Activated CD4-positive, alpha-beta memory T cell treated with anti-CD3 and anti-CD28 coated beads, Interleukin-2, amount 10 ng/mL, durations not matched to agents 7 days and 5 days (primary cell): ENCODE measurements at regions not wholly inside any gene's neighbourhood (a gene's known extent, or its start where the extent isn't known, plus 50 kb on each side); places are given as distances from the start of the nearest gene placed in this dataset.
"Not testable (repeated sequence)": the region's sequence is repeated elsewhere in the genome, so short reads cannot be mapped to it uniquely, and the experiment has no call there.

Source experiments
- CTCF ChIA-PET: fragments of 350-600 bp; sonication (Branson Sonifier 250); formaldehyde crosslinking; loops from one replicate; lab custom pipeline; 2021; ENCODE audit warnings: antibody characterized with exemption, inconsistent platforms; lab: Charles Lee
- POLR2A ChIA-PET: fragments of 350-600 bp; sonication (Branson Sonifier 250); formaldehyde crosslinking; loops from one replicate; lab custom pipeline; 2021; ENCODE audit warnings: antibody characterized with exemption; lab: Charles Lee
- DNase-seq: peaks from one replicate; pipeline ENCODE4 v3.0.0-alpha.2; 2020
- H3K27ac Mint-ChIP-seq: one replicate; pipeline ENCODE4 v1.8.0; 2021; ENCODE audit warnings: mild to moderate bottlenecking, mixed read lengths
- H3K27me3 Mint-ChIP-seq: one replicate; pipeline ENCODE4 v1.8.0; 2021; ENCODE audit warnings: mixed read lengths
- H3K36me3 Mint-ChIP-seq: one replicate; pipeline ENCODE4 v1.8.0; 2021; ENCODE audit warnings: low read depth, mixed read lengths
- H3K4me1 Mint-ChIP-seq: one replicate; pipeline ENCODE4 v1.8.0; 2021; ENCODE audit warnings: mixed read lengths
- H3K4me3 Mint-ChIP-seq: one replicate; pipeline ENCODE4 v1.8.0; 2021; ENCODE audit warnings: mild to moderate bottlenecking, mixed read lengths
- H3K9me3 Mint-ChIP-seq: one replicate; pipeline ENCODE4 v1.8.0; 2021; ENCODE audit warnings: mixed read lengths

- Mint-ChIP-seq H3K27me3 (peaks cover 22% of the 10 kb centered on the region), H3K4me1 (no peaks in the 10 kb centered on the region), H3K4me3 (no peak overlapping the region), H3K9me3 (no peaks in the 10 kb centered on the region), H3K36me3 (no peaks in the 10 kb centered on the region), H3K27ac (no peak overlapping the region)
- ChIA-PET POLR2A (no interaction called here), CTCF (no interaction called here)
- DNase-seq, result no peak
These were observed 232.4 kb upstream of the HNRNPA3 start for GRCh38 chr2:176979981-176980710.

- H3K36me3 Mint-ChIP-seq, result no peaks in the 10 kb centered on the region
- ChIA-PET POLR2A (no interaction called here), CTCF (no interaction called here)
- no peak overlapping the region for H3K4me3 Mint-ChIP-seq
- H3K27me3 Mint-ChIP-seq, result peaks cover 27% of the 10 kb centered on the region
- no peaks in the 10 kb centered on the region for H3K9me3 Mint-ChIP-seq
- DNase-seq, result no peak
- H3K4me1 Mint-ChIP-seq, result no peaks in the 10 kb centered on the region
- no peak overlapping the region for H3K27ac Mint-ChIP-seq
These were observed 227.6 kb upstream of the HNRNPA3 start for GRCh38 chr2:176984987-176985386.

- H3K4me1 Mint-ChIP-seq, result no peaks in the 10 kb centered on the region
- H3K4me3 Mint-ChIP-seq, result no peak overlapping the region
- H3K27me3 Mint-ChIP-seq, result peaks cover 27% of the 10 kb centered on the region
- ChIA-PET POLR2A (no interaction called here), CTCF (no interaction called here)
- no peaks in the 10 kb centered on the region for H3K36me3 Mint-ChIP-seq
- H3K9me3 Mint-ChIP-seq, result no peaks in the 10 kb centered on the region
- DNase-seq, result no peak
- H3K27ac Mint-ChIP-seq, result no peak overlapping the region
These were observed 226.7 kb upstream of the HNRNPA3 start for GRCh38 chr2:176985871-176986270.

GRCh38 chr2:176986487-176986886 is 226.1 kb upstream of the HNRNPA3 start:
- ChIA-PET CTCF (no interaction called here), POLR2A (no interaction called here)
- no peaks in the 10 kb centered on the region for H3K36me3 Mint-ChIP-seq
- H3K4me3 Mint-ChIP-seq, result no peak overlapping the region
- no peak overlapping the region for H3K27ac Mint-ChIP-seq
- no peak for DNase-seq
- peaks cover 28% of the 10 kb centered on the region for H3K27me3 Mint-ChIP-seq
- H3K9me3 Mint-ChIP-seq, result no peaks in the 10 kb centered on the region
- H3K4me1 Mint-ChIP-seq, result no peaks in the 10 kb centered on the region

- DNase-seq, result no peak
- Mint-ChIP-seq H3K27ac (no peak overlapping the region), H3K4me3 (no peak overlapping the region), H3K36me3 (no peaks in the 10 kb centered on the region), H3K9me3 (no peaks in the 10 kb centered on the region), H3K4me1 (no peaks in the 10 kb centered on the region), H3K27me3 (peaks cover 22% of the 10 kb centered on the region)
- ChIA-PET CTCF (no interaction called here), POLR2A (no interaction called here)
These were observed 221.2 kb upstream of the HNRNPA3 start for GRCh38 chr2:176991411-176991810.

GRCh38 chr2:176997074-176997791 is 215.4 kb upstream of the HNRNPA3 start:
- Mint-ChIP-seq H3K36me3 (no peaks in the 10 kb centered on the region), H3K4me3 (no peak overlapping the region), H3K9me3 (no peaks in the 10 kb centered on the region), H3K4me1 (peaks cover 24% of the 10 kb centered on the region), H3K27me3 (peaks cover 5% of the 10 kb centered on the region), H3K27ac (no peak overlapping the region)
- CTCF ChIA-PET, result interaction anchor here (1.0 kb wide), 1 partner anchor 151 kb away, joined by 3 read pairs; no protein-coding TSS in a partner anchor
- POLR2A ChIA-PET, result interaction anchor here (0.9 kb wide), 1 partner anchor 144 kb away, joined by 3 read pairs; no protein-coding TSS in a partner anchor
- no peak for DNase-seq

- CTCF ChIA-PET, result interaction anchor here (1.0 kb wide), 1 partner anchor 151 kb away, joined by 3 read pairs; no protein-coding TSS in a partner anchor
- Mint-ChIP-seq H3K4me3 (no peak overlapping the region), H3K9me3 (no peaks in the 10 kb centered on the region), H3K27me3 (peaks cover 3% of the 10 kb centered on the region), H3K4me1 (peaks cover 24% of the 10 kb centered on the region), H3K27ac (no peak overlapping the region), H3K36me3 (no peaks in the 10 kb centered on the region)
- DNase-seq, result no peak
- POLR2A ChIA-PET, result no interaction called here
These were observed 214.8 kb upstream of the HNRNPA3 start for GRCh38 chr2:176997792-176998169.

GRCh38 chr2:176999301-176999700 is 213.3 kb upstream of the HNRNPA3 start:
- ChIA-PET POLR2A (no interaction called here), CTCF (no interaction called here)
- no peak overlapping the region for H3K4me3 Mint-ChIP-seq
- H3K4me1 Mint-ChIP-seq, result peaks cover 24% of the 10 kb centered on the region
- no peak for DNase-seq
- no peaks in the 10 kb centered on the region for H3K9me3 Mint-ChIP-seq
- H3K27ac Mint-ChIP-seq, result no peak overlapping the region
- no peaks in the 10 kb centered on the region for H3K36me3 Mint-ChIP-seq
- H3K27me3 Mint-ChIP-seq, result peaks cover 2% of the 10 kb centered on the region

GRCh38 chr2:177000061-177000714 is 212.4 kb upstream of the HNRNPA3 start:
- Mint-ChIP-seq H3K27ac (no peak overlapping the region), H3K36me3 (no peaks in the 10 kb centered on the region), H3K4me1 (peaks cover 24% of the 10 kb centered on the region), H3K4me3 (no peak overlapping the region), H3K9me3 (no peaks in the 10 kb centered on the region), H3K27me3 (peaks cover 2% of the 10 kb centered on the region)
- no peak for DNase-seq
- POLR2A ChIA-PET, result no interaction called here
- CTCF ChIA-PET, result interaction anchor here (0.5 kb wide), 1 partner anchor 409 kb away, joined by 5 read pairs; no protein-coding TSS in a partner anchor

GRCh38 chr2:177000715-177001072 is 211.9 kb upstream of the HNRNPA3 start:
- Mint-ChIP-seq H3K36me3 (no peaks in the 10 kb centered on the region), H3K9me3 (no peaks in the 10 kb centered on the region), H3K27ac (no peak overlapping the region), H3K4me3 (no peak overlapping the region), H3K27me3 (peaks cover 2% of the 10 kb centered on the region), H3K4me1 (peaks cover 24% of the 10 kb centered on the region)
- ChIA-PET CTCF (no interaction called here), POLR2A (no interaction called here)
- DNase-seq, result no peak

- Mint-ChIP-seq H3K27me3 (peaks cover 2% of the 10 kb centered on the region), H3K36me3 (no peaks in the 10 kb centered on the region), H3K4me1 (peaks cover 24% of the 10 kb centered on the region), H3K4me3 (no peak overlapping the region), H3K9me3 (no peaks in the 10 kb centered on the region), H3K27ac (no peak overlapping the region)
- DNase-seq, result no peak
- CTCF ChIA-PET, result no interaction called here
- POLR2A ChIA-PET, result no interaction called here
These were observed 211.3 kb upstream of the HNRNPA3 start for GRCh38 chr2:177001334-177001733.

GRCh38 chr2:177002983-177003382 is 209.6 kb upstream of the HNRNPA3 start:
- no peak for DNase-seq
- POLR2A ChIA-PET, result no interaction called here
- Mint-ChIP-seq H3K36me3 (no peaks in the 10 kb centered on the region), H3K27ac (no peak overlapping the region), H3K9me3 (no peaks in the 10 kb centered on the region), H3K4me1 (peaks cover 17% of the 10 kb centered on the region), H3K4me3 (no peak overlapping the region), H3K27me3 (peaks cover 2% of the 10 kb centered on the region)
- CTCF ChIA-PET, result no interaction called here

GRCh38 chr2:177007726-177008125 is 204.9 kb upstream of the HNRNPA3 start:
- H3K27ac Mint-ChIP-seq, H3K9me3 Mint-ChIP-seq, CTCF ChIA-PET, DNase-seq, POLR2A ChIA-PET, H3K4me3 Mint-ChIP-seq, H3K36me3 Mint-ChIP-seq, H3K4me1 Mint-ChIP-seq: not testable (repeated sequence)
- peaks cover 26% of the 10 kb centered on the region for H3K27me3 Mint-ChIP-seq
